ENCODE measurements at regions not wholly inside any gene's neighbourhood (a gene's known extent, or its start where the extent isn't known, plus 50 kb on each side); places are given as distances from the start of the nearest gene placed in this dataset.

DNA sequence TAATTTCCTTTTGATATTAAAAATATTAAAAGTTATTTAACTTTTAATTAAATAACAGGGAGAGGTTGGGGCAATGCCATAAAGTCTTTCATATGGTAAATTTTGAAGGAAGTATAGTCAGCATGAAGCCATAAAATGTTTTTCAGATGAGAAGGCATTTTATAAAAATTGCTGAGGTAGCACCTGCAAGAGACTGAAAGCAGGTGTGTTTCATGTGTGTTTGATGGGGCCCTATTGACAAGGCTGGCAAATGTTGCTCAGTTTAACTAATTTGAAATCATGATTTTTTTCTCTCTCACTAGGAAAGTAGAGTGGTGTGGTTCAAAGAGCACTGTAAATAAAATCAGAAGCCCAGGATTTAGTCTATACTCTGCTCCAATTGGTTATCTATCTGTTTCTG, 805.8 kb upstream of the C9orf72 start:
- no peak overlapping the region for H2BK120ac ChIP-seq (replicated peaks; ENCODE audit: low read depth, low read length)
- no peak for TF ChIP-seq RNF2 (IDR thresholded peaks at IDR 0.05; ENCODE audit: borderline replicate concordance, low read depth, low read length, missing control alignments, poor library complexity, severe bottlenecking)
- TF ChIP-seq SP4 (IDR thresholded peaks at IDR 0.05; ENCODE audit: low read length), result no peak
- no peak for TF ChIP-seq GTF2F1 (IDR thresholded peaks at IDR 0.05; ENCODE audit: borderline replicate concordance, low read depth, low read length)
- no peak for TF ChIP-seq KDM1A (IDR thresholded peaks at IDR 0.05; ENCODE audit: borderline replicate concordance, low read length)
- no peak for TF ChIP-seq MAFK (IDR thresholded peaks at IDR 0.05; ENCODE audit: low read depth, low read length)
- TF ChIP-seq KDM5A (IDR thresholded peaks at IDR 0.05; ENCODE audit: low read length), result no peak
- TF ChIP-seq BCL11A (IDR thresholded peaks at IDR 0.05; ENCODE audit: low read depth in 2 of 2, low read length in 2 of 2), result no peak
- TF ChIP-seq SIN3A (conservative IDR thresholded peaks at IDR 0.05 in 1 of 2, IDR thresholded peaks at IDR 0.05 in 1 of 2; ENCODE audit: low read depth in 1 of 2, low read length in 2 of 2), result no peak
- TF ChIP-seq JUND (IDR thresholded peaks at IDR 0.05; ENCODE audit: low read length), result no peak
- TF ChIP-seq TCF12 (IDR thresholded peaks at IDR 0.05; ENCODE audit: low read depth, low read length), result no peak
- no peak for TF ChIP-seq RFX5 (IDR thresholded peaks at IDR 0.05; ENCODE audit: borderline replicate concordance, low read depth, low read length)
- CTCF ChIA-PET (ENCODE audit: partially characterized antibody), result interaction anchor here (1.3 kb wide), 1 partner anchor 25 kb away, joined by 3 read pairs; no protein-coding TSS in a partner anchor

More for the DNA sequence above, 805.8 kb upstream of the C9orf72 start:
- H3K14ac ChIP-seq (ENCODE audit: insufficient read length), result no peak overlapping the region
- DNase-seq (ENCODE audit: low read depth in 1 of 2, low spot score in 2 of 2) (no peak), FAIRE-seq (no peak)
- H4K8ac ChIP-seq (ENCODE audit: extremely low read depth, insufficient read depth, low read length), result no peak overlapping the region
- no peak overlapping the region for H2AK5ac ChIP-seq (ENCODE audit: low read depth, low read length)
- POLR2A ChIA-PET (ENCODE audit: partially characterized antibody), result no interaction called here
- no peak overlapping the region for H4K5ac ChIP-seq (ENCODE audit: insufficient read length, low read depth, low read length)
- no peaks in the 10 kb centered on the region for H3K79me1 ChIP-seq (ENCODE audit: low read depth, low read length)
- H3K4ac ChIP-seq (replicated peaks; ENCODE audit: insufficient read length, low read depth, low read length), result no peak overlapping the region
- H3K4me2 ChIP-seq (ENCODE audit: insufficient read depth in 1 of 2, low read depth in 2 of 2, low read length in 2 of 2), result no peak overlapping the region
- H2BK20ac ChIP-seq (ENCODE audit: low read length), result no peak overlapping the region
- no peak overlapping the region for H3K9ac ChIP-seq (replicated peaks in 1 of 4; ENCODE audit: extremely low read depth in 1 of 4, low read depth in 3 of 4, low read length in 3 of 4)
- H3K27ac ChIP-seq (ENCODE audit: low read depth, low read length), result no peak overlapping the region
- no peaks in the 10 kb centered on the region for H3K79me2 ChIP-seq (ENCODE audit: control insufficient read depth in 1 of 2, insufficient read depth in 2 of 2, low read length in 2 of 2)
- no peak overlapping the region for H2BK15ac ChIP-seq (ENCODE audit: low read length)
- no peak overlapping the region for H3K18ac ChIP-seq (ENCODE audit: extremely low read depth, low read length)
- no peaks in the 10 kb centered on the region for H3K36me3 ChIP-seq (ENCODE audit: control insufficient read depth in 2 of 4, insufficient read depth in 4 of 4, low read length in 3 of 4)
- no peaks in the 10 kb centered on the region for H3K27me3 ChIP-seq (replicated peaks in 1 of 4; ENCODE audit: control insufficient read depth in 3 of 4, extremely low read depth in 1 of 4, insufficient read depth in 3 of 4, low read length in 3 of 4)
- no peaks in the 10 kb centered on the region for H4K20me1 ChIP-seq (replicated peaks in 1 of 2; ENCODE audit: control insufficient read depth in 1 of 2, insufficient read depth in 2 of 2, low read length in 2 of 2)
- H3K23ac ChIP-seq (ENCODE audit: insufficient read length), result no peak overlapping the region
- H3K9me3 ChIP-seq (ENCODE audit: insufficient read depth in 2 of 2, low read depth in 1 of 2, low read length in 1 of 2), result no peaks in the 10 kb centered on the region
- no peak overlapping the region for H3K4me3 ChIP-seq (ENCODE audit: extremely low read depth in 1 of 4, insufficient read depth in 2 of 4, low read depth in 3 of 4, low read length in 4 of 4)
- H2AFZ ChIP-seq (ENCODE audit: low read length), result no peak overlapping the region
- H4K91ac ChIP-seq (replicated peaks; ENCODE audit: insufficient read length, low read length), result no peak overlapping the region
- no peak overlapping the region for H2BK12ac ChIP-seq (ENCODE audit: low read depth, low read length)
- no peaks in the 10 kb centered on the region for H3K4me1 ChIP-seq (replicated peaks in 1 of 4; ENCODE audit: control insufficient read depth in 3 of 4, insufficient read depth in 4 of 4, low read length in 3 of 4)
- no peak overlapping the region for H3K56ac ChIP-seq (replicated peaks; ENCODE audit: insufficient read length, low read depth, low read length)
- no peaks in the 10 kb centered on the region for H3K23me2 ChIP-seq (ENCODE audit: low read depth, low read length)
- H2BK5ac ChIP-seq (ENCODE audit: low read depth, low read length), result no peak overlapping the region
